Stimulated activated effector memory CD8-positive, alpha-beta T cell treated with anti-CD3 and anti-CD28 coated beads, Interleukin-12 subunit alpha, Interleukin-12 subunit beta, amount 100 ng/mL, for 72 hours (primary cell): ENCODE measurements at regions not wholly inside any gene's neighbourhood (a gene's known extent, or its start where the extent isn't known, plus 50 kb on each side); places are given as distances from the start of the nearest gene placed in this dataset.
A peak's percentile ranks its signal among the peaks of the same experiment; 100 is the strongest.
"Not testable (repeated sequence)": the region's sequence is repeated elsewhere in the genome, so short reads cannot be mapped to it uniquely, and the experiment has no call there.

Source experiments
- ATAC-seq: fragments of 150-1000 bp; cut with Tn5 transposase; 2 replicates; pipeline ENCODE4 v1.10.0; 2021
- DNase-seq, 2 donors: peaks; one replicate each; pipeline ENCODE4 v3.0.0; 2021 to 2022; ENCODE audit warnings: low spot score in 2 of 2
- H3K27ac Mint-ChIP-seq: one replicate; pipeline ENCODE4 v1.8.0; 2022; ENCODE audit warnings: mild to moderate bottlenecking, mixed read lengths
- H3K36me3 Mint-ChIP-seq: one replicate; pipeline ENCODE4 v1.8.0; 2022; ENCODE audit warnings: mild to moderate bottlenecking, mixed read lengths
- H3K4me1 Mint-ChIP-seq: one replicate; pipeline ENCODE4 v1.8.0; 2022; ENCODE audit warnings: mixed read lengths
- H3K4me3 Mint-ChIP-seq: one replicate; pipeline ENCODE4 v1.8.0; 2022; ENCODE audit warnings: mild to moderate bottlenecking, mixed read lengths
- H3K9me3 Mint-ChIP-seq: one replicate; pipeline ENCODE4 v1.8.0; 2022; ENCODE audit warnings: mixed read lengths

GRCh38 chr13:20331949-20332348 lies 99.8 kb upstream of the GJB6 start:
- H3K4me3 Mint-ChIP-seq, result no peak overlapping the region
- peaks cover 5% of the 10 kb centered on the region for H3K9me3 Mint-ChIP-seq
- H3K27ac Mint-ChIP-seq, result no peak overlapping the region
- ATAC-seq, result peak; percentile 67
- H3K36me3 Mint-ChIP-seq, result no peaks in the 10 kb centered on the region
- peaks cover 9% of the 10 kb centered on the region for H3K4me1 Mint-ChIP-seq
- DNase-seq, result no peak

DNA sequence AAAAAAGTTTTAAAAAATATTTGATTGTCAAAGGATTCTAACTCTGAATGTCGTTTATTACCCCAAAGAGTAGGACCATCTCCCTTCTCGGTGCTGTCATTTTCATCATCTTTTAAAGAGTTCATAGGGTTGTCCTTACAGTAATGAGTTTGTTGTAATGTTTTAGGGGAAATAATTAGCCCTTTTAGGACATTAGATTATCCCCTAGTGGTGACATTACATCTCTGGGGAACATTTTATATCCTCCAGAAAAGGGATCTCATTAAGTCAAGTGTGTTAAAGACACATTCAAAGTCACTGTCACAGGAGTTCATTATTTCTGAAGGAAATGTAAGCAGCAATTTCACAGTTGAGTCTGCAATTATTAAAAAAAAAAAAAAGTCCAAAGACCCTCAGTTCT lies 99.3 kb upstream of the GJB6 start:
- no peak overlapping the region for H3K27ac Mint-ChIP-seq
- H3K36me3 Mint-ChIP-seq, result no peaks in the 10 kb centered on the region
- no peak overlapping the region for H3K4me3 Mint-ChIP-seq
- no peak for DNase-seq
- ATAC-seq, result no peak
- H3K9me3 Mint-ChIP-seq, result peaks cover 5% of the 10 kb centered on the region
- H3K4me1 Mint-ChIP-seq, result peaks cover 5% of the 10 kb centered on the region

- H3K4me3 Mint-ChIP-seq, result no peak overlapping the region
- no peak overlapping the region for H3K27ac Mint-ChIP-seq
- peaks cover 5% of the 10 kb centered on the region for H3K4me1 Mint-ChIP-seq
- peaks cover 14% of the 10 kb centered on the region for H3K9me3 Mint-ChIP-seq
- H3K36me3 Mint-ChIP-seq, result no peaks in the 10 kb centered on the region
- no peak for ATAC-seq
- no peak for DNase-seq
These were observed 94.7 kb upstream of the GJB6 start for GRCh38 chr13:20326809-20327208.

- peaks cover 5% of the 10 kb centered on the region for H3K4me1 Mint-ChIP-seq
- no peak overlapping the region for H3K4me3 Mint-ChIP-seq
- ATAC-seq (no peak), DNase-seq (no peak)
- H3K9me3 Mint-ChIP-seq, result peaks cover 14% of the 10 kb centered on the region
- no peaks in the 10 kb centered on the region for H3K36me3 Mint-ChIP-seq
- no peak overlapping the region for H3K27ac Mint-ChIP-seq
These were observed 94.2 kb upstream of the GJB6 start for GRCh38 chr13:20326276-20326675.

- no peaks in the 10 kb centered on the region for H3K36me3 Mint-ChIP-seq
- no peak overlapping the region for H3K27ac Mint-ChIP-seq
- DNase-seq (no peak), ATAC-seq (no peak)
- H3K4me3 Mint-ChIP-seq, result no peak overlapping the region
- peaks cover 9% of the 10 kb centered on the region for H3K9me3 Mint-ChIP-seq
- H3K4me1 Mint-ChIP-seq, result no peaks in the 10 kb centered on the region
These were observed 88.8 kb upstream of the GJB6 start for GRCh38 chr13:20320885-20321284.

DNA sequence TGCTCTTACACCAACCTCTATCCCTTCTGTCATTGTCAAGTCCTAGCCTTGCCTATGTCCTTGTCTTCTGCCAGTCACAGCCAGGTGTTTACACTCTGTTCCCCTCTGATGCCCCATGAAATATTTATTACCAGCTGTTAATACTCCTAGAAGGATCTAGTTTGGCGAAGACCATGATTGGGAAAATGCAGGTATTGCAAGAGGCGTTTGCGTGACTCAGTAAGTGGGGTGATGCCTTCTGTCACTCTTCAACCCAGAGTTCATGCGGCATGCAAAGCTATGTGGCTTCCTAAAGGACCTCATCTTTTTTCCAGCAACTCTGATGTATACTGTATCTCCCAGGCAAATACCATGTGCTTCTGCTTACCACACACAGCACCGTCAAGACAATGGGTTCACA lies 81.8 kb upstream of the GJB6 start:
- no peak overlapping the region for H3K4me3 Mint-ChIP-seq
- DNase-seq, result no peak
- H3K4me1 Mint-ChIP-seq, result no peaks in the 10 kb centered on the region
- no peak for ATAC-seq
- H3K9me3 Mint-ChIP-seq, result no peaks in the 10 kb centered on the region
- no peaks in the 10 kb centered on the region for H3K36me3 Mint-ChIP-seq
- no peak overlapping the region for H3K27ac Mint-ChIP-seq

GRCh38 chr13:20312292-20312691 lies 80.2 kb upstream of the GJB6 start:
- DNase-seq (peak in 1 of 2 donors; percentile 26), ATAC-seq (no peak)
- Mint-ChIP-seq H3K4me3 (no peak overlapping the region), H3K27ac (no peak overlapping the region), H3K36me3 (no peaks in the 10 kb centered on the region), H3K4me1 (no peaks in the 10 kb centered on the region), H3K9me3 (peaks cover 10% of the 10 kb centered on the region)

- ATAC-seq (no peak), DNase-seq (no peak)
- Mint-ChIP-seq H3K4me3 (no peak overlapping the region), H3K36me3 (no peaks in the 10 kb centered on the region), H3K4me1 (no peaks in the 10 kb centered on the region), H3K27ac (no peak overlapping the region), H3K9me3 (peaks cover 11% of the 10 kb centered on the region)
These were observed 79.5 kb upstream of the GJB6 start for GRCh38 chr13:20311596-20311995.

GRCh38 chr13:20311022-20311421 lies 78.9 kb upstream of the GJB6 start:
- H3K27ac Mint-ChIP-seq, result no peak overlapping the region
- no peak for ATAC-seq
- H3K4me3 Mint-ChIP-seq, result no peak overlapping the region
- H3K9me3 Mint-ChIP-seq, result peaks cover 11% of the 10 kb centered on the region
- no peak for DNase-seq
- no peaks in the 10 kb centered on the region for H3K36me3 Mint-ChIP-seq
- H3K4me1 Mint-ChIP-seq, result no peaks in the 10 kb centered on the region

DNA sequence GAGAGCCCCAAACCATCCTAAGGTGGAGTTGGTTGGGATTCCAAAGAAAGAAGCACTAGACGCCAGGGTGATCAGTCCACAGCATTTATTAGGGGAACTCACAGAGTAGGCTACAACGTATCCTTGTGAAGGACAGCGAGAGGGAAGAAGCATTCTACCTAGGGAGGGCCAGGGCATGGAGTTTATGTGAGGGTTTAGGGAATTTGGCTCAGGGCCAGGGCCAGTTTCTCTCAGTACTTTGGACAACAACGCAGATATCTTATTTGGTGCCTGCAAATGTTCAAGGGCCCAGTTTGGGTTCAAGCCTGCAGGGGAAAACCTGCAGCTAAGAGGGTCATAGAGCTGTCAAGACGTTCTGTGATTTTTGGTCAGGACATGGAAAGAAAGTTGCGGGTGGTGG lies 73.9 kb upstream of the GJB6 start:
- H3K36me3 Mint-ChIP-seq, result no peaks in the 10 kb centered on the region
- H3K27ac Mint-ChIP-seq, result no peak overlapping the region
- no peak overlapping the region for H3K4me3 Mint-ChIP-seq
- H3K4me1 Mint-ChIP-seq, result no peaks in the 10 kb centered on the region
- peak in 1 of 2 donors; percentile 40 for DNase-seq
- H3K9me3 Mint-ChIP-seq, result peaks cover 11% of the 10 kb centered on the region
- no peak for ATAC-seq

DNA sequence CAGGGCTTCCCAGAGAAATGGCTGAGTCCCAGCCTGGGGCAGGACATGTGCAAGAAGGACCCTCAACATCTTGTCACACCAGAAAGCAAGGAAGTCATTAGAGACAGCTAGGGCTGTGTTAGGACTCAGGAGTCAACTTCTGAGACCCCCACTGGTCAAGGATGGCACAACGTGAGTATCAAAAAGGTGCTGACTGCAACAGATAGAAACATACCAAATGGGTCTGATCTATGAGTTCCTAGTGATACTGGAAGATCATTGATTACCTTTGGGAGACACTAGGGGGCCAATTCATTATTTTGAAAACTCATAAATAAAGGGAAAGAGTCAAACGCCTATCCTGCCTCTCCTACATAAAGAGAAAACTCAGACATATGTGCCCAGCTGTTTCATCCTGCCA lies 73.5 kb upstream of the GJB6 start:
- no peaks in the 10 kb centered on the region for H3K36me3 Mint-ChIP-seq
- no peak overlapping the region for H3K4me3 Mint-ChIP-seq
- DNase-seq, result no peak
- H3K27ac Mint-ChIP-seq, result no peak overlapping the region
- no peaks in the 10 kb centered on the region for H3K4me1 Mint-ChIP-seq
- H3K9me3 Mint-ChIP-seq, result peaks cover 11% of the 10 kb centered on the region
- ATAC-seq, result no peak

DNA sequence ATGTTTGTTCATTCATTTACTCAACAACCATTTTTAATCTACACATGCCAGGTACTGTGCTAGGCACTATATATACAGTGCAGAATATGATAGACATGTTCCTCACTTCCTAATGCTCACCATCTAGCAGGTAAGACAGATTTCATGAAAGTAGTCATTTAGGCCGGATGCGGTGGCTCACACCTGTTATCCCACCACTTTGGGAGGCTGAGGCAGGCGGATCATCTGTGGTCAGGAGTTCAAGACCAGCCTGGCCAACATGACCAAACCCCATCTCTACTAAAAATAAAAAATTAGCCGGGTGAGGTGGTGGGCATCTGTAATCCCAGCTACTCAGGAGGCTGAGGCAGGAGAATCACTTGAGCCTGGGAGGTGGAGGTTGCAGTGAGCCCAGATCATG lies 71.9 kb upstream of the GJB6 start:
- not testable (repeated sequence) for DNase-seq, H3K27ac Mint-ChIP-seq, H3K4me3 Mint-ChIP-seq, H3K4me1 Mint-ChIP-seq, H3K36me3 Mint-ChIP-seq, ATAC-seq
- H3K9me3 Mint-ChIP-seq, result peaks cover 11% of the 10 kb centered on the region

- Mint-ChIP-seq H3K4me3 (no peak overlapping the region), H3K36me3 (no peaks in the 10 kb centered on the region), H3K9me3 (peaks cover 11% of the 10 kb centered on the region), H3K27ac (no peak overlapping the region), H3K4me1 (no peaks in the 10 kb centered on the region)
- ATAC-seq, result no peak
- DNase-seq, result no peak
These were observed 71.5 kb upstream of the GJB6 start for GRCh38 chr13:20303636-20304035.

DNA sequence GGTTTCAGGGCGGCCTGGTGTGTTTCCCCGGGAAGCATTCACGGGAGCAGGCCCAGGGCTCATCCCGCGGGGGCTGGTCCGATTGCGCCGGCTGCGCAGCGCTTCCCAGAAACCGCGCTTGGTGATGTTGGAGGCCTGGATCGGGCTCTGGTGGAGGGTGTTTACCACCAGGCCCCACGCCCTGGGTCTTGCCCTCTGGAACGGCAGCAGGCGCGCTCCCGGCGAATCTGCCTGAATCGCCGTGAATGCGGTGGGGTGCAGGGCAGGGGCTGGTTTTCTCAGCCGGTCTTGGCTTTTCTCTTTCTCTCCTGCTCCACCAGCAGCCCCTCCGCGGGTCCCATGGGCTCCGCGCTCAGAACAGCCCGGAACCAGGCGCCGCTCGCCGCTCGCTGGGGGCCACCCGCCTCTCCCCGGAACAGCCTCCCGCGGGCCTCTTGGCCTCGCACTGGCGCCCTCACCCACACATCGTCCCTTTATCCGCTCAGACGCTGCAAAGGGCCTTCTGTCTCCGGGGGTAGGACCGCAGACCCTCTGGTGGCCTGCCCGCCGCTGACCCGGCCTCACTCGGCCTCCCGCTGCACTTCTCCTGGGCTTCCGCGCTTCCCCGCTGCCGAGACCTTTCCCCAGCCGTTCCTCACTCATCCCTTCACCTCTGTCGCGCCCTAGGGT lies 69.4 kb upstream of the GJB6 start:
- no peak for ATAC-seq
- H3K4me1 Mint-ChIP-seq, result no peaks in the 10 kb centered on the region
- no peak for DNase-seq
- H3K4me3 Mint-ChIP-seq, result no peak overlapping the region
- no peak overlapping the region for H3K27ac Mint-ChIP-seq
- no peaks in the 10 kb centered on the region for H3K9me3 Mint-ChIP-seq
- no peaks in the 10 kb centered on the region for H3K36me3 Mint-ChIP-seq

- no peak for DNase-seq
- H3K27ac Mint-ChIP-seq, result no peak overlapping the region
- H3K4me3 Mint-ChIP-seq, result no peak overlapping the region
- no peaks in the 10 kb centered on the region for H3K9me3 Mint-ChIP-seq
- H3K36me3 Mint-ChIP-seq, result no peaks in the 10 kb centered on the region
- no peak for ATAC-seq
- H3K4me1 Mint-ChIP-seq, result no peaks in the 10 kb centered on the region
These were observed 68.9 kb upstream of the GJB6 start for GRCh38 chr13:20301015-20301402.

DNA sequence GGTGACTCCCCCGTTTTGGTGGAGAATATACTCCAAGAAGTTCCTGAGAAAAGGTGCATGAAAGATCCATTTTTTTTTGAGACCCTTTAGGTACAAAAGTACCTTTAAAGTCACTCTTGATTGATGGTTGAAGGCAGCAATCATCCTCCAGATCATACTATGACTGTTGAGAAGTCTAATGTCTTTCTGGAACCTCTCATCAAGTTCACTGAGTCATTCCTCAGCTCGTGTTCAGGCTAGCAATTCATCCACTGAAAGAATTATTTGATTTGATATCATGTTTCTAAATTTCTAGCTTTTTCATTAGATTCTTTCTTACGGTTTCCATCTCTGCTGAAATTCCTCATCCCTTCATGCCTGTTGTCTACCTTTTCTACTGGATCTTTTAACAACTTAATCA lies 65.1 kb upstream of the GJB6 start:
- H3K9me3 Mint-ChIP-seq, result no peaks in the 10 kb centered on the region
- H3K4me1 Mint-ChIP-seq, result no peaks in the 10 kb centered on the region
- no peak overlapping the region for H3K27ac Mint-ChIP-seq
- ATAC-seq, result no peak
- no peak overlapping the region for H3K4me3 Mint-ChIP-seq
- H3K36me3 Mint-ChIP-seq, result no peaks in the 10 kb centered on the region
- DNase-seq, result no peak

GRCh38 chr13:20295956-20296355 lies 63.8 kb upstream of the GJB6 start:
- no peaks in the 10 kb centered on the region for H3K4me1 Mint-ChIP-seq
- no peak overlapping the region for H3K4me3 Mint-ChIP-seq
- H3K27ac Mint-ChIP-seq, result no peak overlapping the region
- ATAC-seq (no peak), DNase-seq (no peak)
- H3K36me3 Mint-ChIP-seq, result no peaks in the 10 kb centered on the region
- H3K9me3 Mint-ChIP-seq, result no peaks in the 10 kb centered on the region
